HepG2 (cell line): ENCODE measurements at regions not wholly inside any gene's neighbourhood (a gene's known extent, or its start where the extent isn't known, plus 50 kb on each side); places are given as distances from the start of the nearest gene placed in this dataset.

Source experiments
- ATAC-seq: fragments of 200-7000 bp; cut with Tn5 transposase; 3 replicates; pipeline ENCODE4 v1.9.1; 2020; ENCODE audit warnings: mild to moderate bottlenecking, moderate library complexity
- BruUV-seq: library from RNA; stranded (reverse); fragments of 400-500 nt; replicated peaks from 2 replicates; lab custom pipeline; 2021; lab: Mats Ljungman, UMichigan
- CTCF ChIA-PET: fragments of 300-600 bp; formaldehyde crosslinking; extraction: SDS; loops from one replicate; lab custom pipeline; 2021; ENCODE audit warnings: low total read pairs, inconsistent platforms, low intra/inter-chr PET ratio; lab: Yijun Ruan, JAX
- POLR2A ChIA-PET: fragments of 350-600 bp; sonication (Branson Sonifier 250); formaldehyde crosslinking; loops from one replicate; lab custom pipeline; 2020; ENCODE audit warnings: antibody characterized with exemption, inconsistent platforms; lab: Yijun Ruan, JAX
- DNase-seq: peaks from one replicate; pipeline ENCODE4 v3.0.0-alpha.2; 2015; ENCODE audit warnings: low spot score
- FAIRE-seq: peaks from 3 replicates; lab custom pipeline; 2011; peaks lifted over from hg19 to GRCh38; lab: Jason Lieb, UNC
- H2AFZ ChIP-seq: one replicate; pipeline ENCODE4 v1.6.1; 2011; ENCODE audit warnings: low read length, inconsistent platforms
- H3K27ac ChIP-seq: fragments of 300-600 bp; 3 replicates; pipeline ENCODE4 v1.8.0; 2011; ENCODE audit warnings: mixed run types, mild to moderate bottlenecking, mixed read lengths, low read length, inconsistent platforms; ENCODE audit not compliant: insufficient read depth; ENCODE audit errors: extremely low read length
- H3K27me3 ChIP-seq, 2 experiments: fragments of 200-600 bp in 1 of 2; 2 replicates in 1 of 2; 3 replicates in 1 of 2; pipeline versions ENCODE4 v1.6.0 to v1.8.0; 2011; ENCODE audit warnings: low read length in 2 of 2, mild to moderate bottlenecking in 2 of 2, moderate library complexity in 2 of 2, inconsistent platforms in 1 of 2; ENCODE audit not compliant: insufficient read depth in 2 of 2, control insufficient read depth in 1 of 2
- H3K36me3 ChIP-seq, 2 experiments: fragments of 200-600 bp in 1 of 2; replicated peaks in 1 of 2; 2 replicates in 1 of 2; 3 replicates in 1 of 2; pipeline versions ENCODE4 v1.5.1 to v1.8.0; 2011; ENCODE audit warnings: low read length in 2 of 2, inconsistent platforms in 1 of 2; ENCODE audit not compliant: insufficient read depth in 2 of 2, control insufficient read depth in 1 of 2
- H3K4me1 ChIP-seq: 2 replicates; pipeline ENCODE4 v1.5.1; 2012; ENCODE audit warnings: low read length, inconsistent platforms; ENCODE audit not compliant: insufficient read depth
- H3K4me2 ChIP-seq: 2 replicates; pipeline ENCODE4 v1.6.0; 2011; ENCODE audit warnings: low read depth, low read length, inconsistent platforms
- H3K4me3 ChIP-seq, 3 experiments: fragments of 200-600 bp in 1 of 3; sonication (generic), shearing (Covaris generic) in 1 of 3; replicated peaks in 1 of 3; 2 replicates each; pipeline ENCODE4 v1.5.1; 2011 to 2016; ENCODE audit warnings: low read length in 3 of 3, inconsistent platforms in 2 of 3, low read depth in 2 of 3, mild to moderate bottlenecking in 2 of 3, control low read depth in 1 of 3, mixed read lengths in 1 of 3; ENCODE audit not compliant: insufficient read depth in 1 of 3
- H3K79me2 ChIP-seq: one replicate; pipeline ENCODE4 v1.6.1; 2011; ENCODE audit warnings: low read length, inconsistent platforms; ENCODE audit not compliant: insufficient read depth
- H3K9ac ChIP-seq: 2 replicates; pipeline ENCODE4 v1.6.0; 2011; ENCODE audit warnings: mild to moderate bottlenecking, low read depth, low read length, inconsistent platforms; ENCODE audit not compliant: insufficient read depth
- H3K9me3 ChIP-seq: 2 replicates; pipeline ENCODE4 v1.5.1; 2012; ENCODE audit warnings: mild to moderate bottlenecking, low read length
- H4K20me1 ChIP-seq: 2 replicates; pipeline ENCODE4 v1.6.0; 2011; ENCODE audit warnings: inconsistent platforms, mild to moderate bottlenecking, low read length, moderate library complexity; ENCODE audit not compliant: insufficient read depth
- ARID3A ChIP-seq: IDR thresholded peaks from 2 replicates; pipeline ENCODE4 v1.6.1; 2012; ENCODE audit warnings: low read depth, low read length, improper control_type of control experiment
- ATF1 ChIP-seq: IDR thresholded peaks from 2 replicates; pipeline ENCODE4 v1.6.1; 2016; ENCODE audit warnings: mild to moderate bottlenecking, control low read depth
- FOXJ3 ChIP-seq: sonication (generic); formaldehyde crosslinking; IDR thresholded peaks from 2 replicates; pipeline ENCODE4 v1.4.0; 2020; ENCODE audit warnings: missing genetic modification reagents, mild to moderate bottlenecking, borderline replicate concordance
- PPARG ChIP-seq: conservative IDR thresholded peaks from 2 replicates; pipeline ENCODE4 v1.6.1; 2016; ENCODE audit warnings: missing biosample characterization, missing genetic modification reagents
- TBP ChIP-seq: sonication (generic); formaldehyde crosslinking; IDR thresholded peaks from 2 replicates; pipeline ENCODE4 v1.5.0; 2020; ENCODE audit warnings: missing genetic modification reagents
- ZKSCAN5 ChIP-seq: sonication (generic); formaldehyde crosslinking; IDR thresholded peaks from 2 replicates; pipeline ENCODE4 v1.5.1; 2020; ENCODE audit warnings: mild to moderate bottlenecking, missing genetic modification reagents
- ZNF724P ChIP-seq: sonication (generic); formaldehyde crosslinking; IDR thresholded peaks from 2 replicates; pipeline ENCODE4 v1.8.0; 2022; ENCODE audit warnings: missing genetic modification reagents, borderline replicate concordance
- WGBS: methylation state at CpG from one replicate; pipeline ENCODE4 v1.1.6; 2017; ENCODE audit warnings: low lambda C conversion rate; 5-methylcytosine and 5-hydroxymethylcytosine counted together
- in situ Hi-C: cut with HindIII; loops from 2 replicates; pipeline ENCODE4 v1.10.0; 2017; ENCODE audit warnings: low pct_unique_long_range_greater_than_20kb; ENCODE audit not compliant: extremely low pct_ligation_motif_present
- intact Hi-C: fragments of 100-400 bp; cut with micrococcal nuclease; formaldehyde crosslinking; loops from one replicate; pipeline ENCODE4 v1.10.0; 2022; ENCODE audit not compliant: unreplicated experiment

- H3K4me1 ChIP-seq, result peaks cover 65% of the 10 kb centered on the region
- CTCF ChIA-PET, result no interaction called here
- H2AFZ ChIP-seq, result no peak overlapping the region
- TF ChIP-seq FOXJ3 (no peak), ZNF724P (CRISPR knock-in tag) (no peak), ZKSCAN5 (CRISPR knock-in tag) (no peak)
- ATAC-seq (no peak), DNase-seq (no peak), FAIRE-seq (no peak)
- H3K27ac ChIP-seq, result peak overlapping the region; percentile 6
- intact Hi-C loops (no loop called here), in situ Hi-C loops (loop anchor here (5.0 kb wide), 1 partner anchor 249 kb away; no protein-coding TSS in a partner anchor)
- no TSS peak for BruUV-seq
- no peak overlapping the region for H3K9ac ChIP-seq
- H4K20me1 ChIP-seq, result no peaks in the 10 kb centered on the region
- H3K79me2 ChIP-seq, result no peaks in the 10 kb centered on the region
- H3K9me3 ChIP-seq, result no peaks in the 10 kb centered on the region
- POLR2A ChIA-PET, result interaction anchor here (0.9 kb wide), 2 partner anchors 19 to 63 kb away, joined by 3 read pairs; partner anchors contain the start of gene SEC16B
- WGBS, result 83% methylated on average over 2 of the region's 2 CpGs
- H3K36me3 ChIP-seq, result no peaks in the 10 kb centered on the region
- no peaks in the 10 kb centered on the region for H3K27me3 ChIP-seq
- H3K4me2 ChIP-seq, result no peak overlapping the region
- H3K4me3 ChIP-seq, result no peak overlapping the region
Observed at GRCh38 chr1:178033019-178033418, 60.9 kb upstream of the RASAL2 start.

GRCh38 chr1:178034676-178035075, 59.2 kb upstream of the RASAL2 start:
- Histone ChIP-seq H3K27ac (peak overlapping the region; percentile 15), H3K4me2 (no peak overlapping the region), H3K4me1 (peaks cover 76% of the 10 kb centered on the region), H3K36me3 (no peaks in the 10 kb centered on the region), H3K9me3 (no peaks in the 10 kb centered on the region), H3K79me2 (no peaks in the 10 kb centered on the region), H2AFZ (no peak overlapping the region), H3K27me3 (no peaks in the 10 kb centered on the region), H3K9ac (no peak overlapping the region), H4K20me1 (no peaks in the 10 kb centered on the region), H3K4me3 (no peak overlapping the region)
- WGBS, result 54% methylated on average over 2 of the region's 2 CpGs
- TF ChIP-seq ARID3A (no peak), ATF1 (CRISPR knock-in tag) (no peak), TBP (CRISPR knock-in tag) (no peak), PPARG (peak; percentile 49; the same call in 1 of the 2 replicates)
- intact Hi-C loops (loop anchor here (5.0 kb wide), 1 partner anchor 77 kb away; no protein-coding TSS in a partner anchor), in situ Hi-C loops (loop anchor here (5.0 kb wide), 1 partner anchor 248 kb away; no protein-coding TSS in a partner anchor)
- ChIA-PET CTCF (no interaction called here), POLR2A (no interaction called here)
- TSS peak; percentile 27 for BruUV-seq
- no peak for DNase-seq
- no peak for ATAC-seq
- no peak for FAIRE-seq
